GM19023 (cell line): ENCODE measurements at regions not wholly inside any gene's neighbourhood (a gene's known extent, or its start where the extent isn't known, plus 50 kb on each side); places are given as distances from the start of the nearest gene placed in this dataset.
A peak's percentile ranks its signal among the peaks of the same experiment; 100 is the strongest.

Experiments used
- ATAC-seq: cut with Tn5 transposase; IDR thresholded peaks from one replicate; pipeline ENCODE4 v1.9.1; 2021; ENCODE audit warnings: mild to moderate bottlenecking, moderate library complexity; ENCODE audit not compliant: unreplicated experiment

DNA sequence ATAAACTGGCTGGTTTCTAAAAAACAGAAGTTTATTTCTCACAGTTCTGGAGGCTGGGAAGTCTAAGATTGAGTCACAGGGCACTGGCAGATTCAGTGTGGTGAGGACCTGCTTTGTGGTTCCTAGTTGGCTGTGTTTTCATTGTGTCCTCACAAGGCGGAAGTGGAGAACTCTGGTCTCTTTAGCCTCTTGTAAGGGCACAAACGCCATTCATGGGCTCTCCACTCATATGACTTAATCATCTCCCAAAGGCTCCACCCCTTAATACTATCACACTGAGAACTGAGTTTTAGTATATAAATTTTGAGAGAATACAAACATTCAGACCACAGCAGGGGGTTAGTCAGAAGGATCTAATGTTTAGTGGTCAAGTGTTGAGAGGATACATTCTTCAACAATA lies 208.2 kb downstream of the SEC61B start:
- no peak for ATAC-seq

- ATAC-seq: no peak
Measured at GRCh38 chr9:99431103-99431502, 209.0 kb downstream of the SEC61B start.

GRCh38 chr9:99432075-99432474 lies 210.0 kb downstream of the SEC61B start:
- no peak for ATAC-seq

- no peak for ATAC-seq
Measured at GRCh38 chr9:99433095-99433494, 211.0 kb downstream of the SEC61B start.

DNA sequence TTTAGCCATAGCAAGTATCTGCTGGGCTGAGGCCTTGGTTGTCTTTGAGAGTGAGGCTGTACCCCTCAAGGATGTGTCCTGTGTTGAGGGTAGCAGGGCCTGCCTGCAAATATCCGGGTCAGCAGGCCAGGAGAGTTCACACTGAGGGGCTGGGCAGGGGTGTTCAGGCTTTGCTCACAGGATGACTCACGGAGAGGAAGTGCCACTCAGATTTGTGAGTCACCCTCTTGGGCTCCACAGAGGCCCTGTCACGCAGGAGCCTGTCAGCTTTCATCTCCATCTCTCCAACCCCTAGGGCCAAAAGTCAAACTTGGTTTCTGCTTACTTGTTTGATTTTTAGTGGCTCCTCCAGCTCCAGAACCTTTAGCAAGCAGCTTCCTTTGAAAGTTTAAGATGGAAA lies 211.5 kb downstream of the SEC61B start:
- ATAC-seq: peak; percentile 100

DNA sequence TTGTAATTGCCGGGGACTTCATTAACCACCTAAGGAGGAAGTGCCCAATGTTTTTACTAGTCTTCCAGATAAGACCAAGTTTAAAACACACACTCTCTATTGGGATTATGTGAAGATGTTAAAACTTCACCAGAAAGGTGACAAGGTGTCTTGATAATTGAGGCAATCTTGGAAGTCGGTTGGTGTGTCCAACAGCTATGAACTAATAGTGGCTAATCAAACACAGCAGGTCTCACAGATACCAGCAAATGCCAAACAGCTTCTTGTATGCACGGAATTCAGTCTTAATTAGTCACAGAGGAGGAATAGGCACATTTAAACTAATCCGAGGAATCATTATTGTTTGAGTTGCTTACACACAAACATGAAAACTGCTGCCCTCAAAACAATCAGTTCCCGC lies 214.5 kb downstream of the SEC61B start:
- ATAC-seq: no peak

- ATAC-seq: no peak
Measured at GRCh38 chr9:99437145-99437544, 215.1 kb downstream of the SEC61B start.

GRCh38 chr9:99438596-99438995 lies 216.5 kb downstream of the SEC61B start:
- ATAC-seq: no peak

DNA sequence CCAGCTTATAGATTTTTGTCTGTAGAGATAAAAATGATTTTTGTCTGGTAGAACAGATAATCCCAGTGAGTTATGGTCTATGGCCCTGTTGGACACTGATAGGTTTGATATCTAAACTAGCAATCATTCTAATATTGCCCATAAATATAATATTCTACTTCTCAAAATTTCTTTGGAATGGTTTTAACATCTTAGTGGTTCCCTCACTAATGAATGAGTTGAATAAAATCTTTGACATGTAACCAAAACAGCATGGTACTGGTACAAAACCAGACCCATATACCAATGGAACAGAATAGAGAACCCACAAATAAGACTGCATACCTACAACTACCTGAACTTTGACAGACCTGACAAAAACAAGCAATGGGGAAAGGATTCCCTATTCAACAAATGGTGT lies 219.7 kb downstream of the SEC61B start:
- no peak for ATAC-seq

GRCh38 chr9:99445371-99445891 lies 223.3 kb downstream of the SEC61B start:
- no peak for ATAC-seq

GRCh38 chr9:99445920-99446319 lies 223.8 kb downstream of the SEC61B start:
- ATAC-seq: no peak

DNA sequence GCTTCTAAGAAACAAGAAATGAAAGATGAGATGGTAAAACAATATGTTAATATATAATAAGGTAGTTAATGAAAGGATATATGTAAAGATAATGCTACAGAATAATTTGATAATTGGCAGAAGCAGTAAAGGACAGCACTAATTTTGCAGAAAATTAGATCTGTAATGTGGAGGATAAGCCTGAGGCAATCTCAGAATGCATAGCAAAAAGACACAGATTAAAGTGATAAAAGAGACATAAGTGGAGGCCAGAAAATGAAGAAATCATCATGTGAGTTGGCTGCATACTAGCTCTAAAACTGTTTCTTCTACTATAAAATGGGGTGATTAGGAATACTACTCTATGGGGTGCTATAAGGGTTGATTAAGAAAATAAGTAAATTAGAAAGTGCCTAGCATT lies 225.9 kb downstream of the SEC61B start:
- no peak for ATAC-seq

GRCh38 chr9:99449726-99450125 lies 227.6 kb downstream of the SEC61B start:
- no peak for ATAC-seq

GRCh38 chr9:99451112-99451606 lies 229.1 kb downstream of the SEC61B start:
- ATAC-seq: no peak

GRCh38 chr9:99457406-99457805 lies 235.3 kb downstream of the SEC61B start:
- no peak for ATAC-seq

GRCh38 chr9:99457981-99458380 lies 235.9 kb downstream of the SEC61B start:
- no peak for ATAC-seq

DNA sequence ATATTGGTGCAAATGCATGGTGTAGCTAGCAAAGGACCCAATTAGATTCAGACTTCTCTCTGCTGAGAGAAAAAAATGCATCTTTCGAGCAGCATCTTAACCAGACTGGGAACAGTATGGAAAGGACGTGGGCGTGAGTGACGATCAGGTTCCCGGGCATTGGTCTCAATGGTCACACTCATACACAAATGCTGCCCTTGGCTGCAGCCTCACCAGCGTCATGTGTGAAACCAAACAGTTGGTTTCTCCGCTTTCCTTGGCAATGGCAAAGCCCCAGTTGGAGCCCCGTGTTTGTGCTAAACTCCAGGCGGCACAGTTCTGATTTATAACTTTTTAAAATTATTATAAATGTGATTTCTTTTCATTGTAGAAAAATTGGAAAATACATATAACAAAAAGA lies 237.8 kb downstream of the SEC61B start:
- ATAC-seq: no peak

GRCh38 chr9:99463131-99463530 lies 241.0 kb downstream of the SEC61B start:
- no peak for ATAC-seq

DNA sequence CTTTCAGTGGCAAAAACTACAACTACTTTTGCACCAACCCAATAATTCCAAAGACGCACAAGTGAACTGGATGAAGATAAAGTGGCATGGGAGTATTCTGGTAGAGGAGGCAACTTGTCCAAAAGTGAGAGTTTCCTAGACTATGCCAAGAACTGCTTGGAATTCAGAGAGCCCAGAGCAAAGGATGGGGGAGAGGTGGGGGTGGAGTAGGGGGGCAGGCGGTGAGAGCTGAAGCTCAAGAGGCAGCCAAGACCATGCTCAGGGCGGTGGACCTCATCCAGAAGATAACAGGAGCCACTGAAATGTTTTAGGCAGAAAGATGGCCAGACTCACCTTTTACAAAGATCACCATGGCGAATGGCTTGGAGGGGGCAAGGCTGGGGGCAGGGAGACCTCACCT lies 242.5 kb downstream of the SEC61B start:
- ATAC-seq: no peak

DNA sequence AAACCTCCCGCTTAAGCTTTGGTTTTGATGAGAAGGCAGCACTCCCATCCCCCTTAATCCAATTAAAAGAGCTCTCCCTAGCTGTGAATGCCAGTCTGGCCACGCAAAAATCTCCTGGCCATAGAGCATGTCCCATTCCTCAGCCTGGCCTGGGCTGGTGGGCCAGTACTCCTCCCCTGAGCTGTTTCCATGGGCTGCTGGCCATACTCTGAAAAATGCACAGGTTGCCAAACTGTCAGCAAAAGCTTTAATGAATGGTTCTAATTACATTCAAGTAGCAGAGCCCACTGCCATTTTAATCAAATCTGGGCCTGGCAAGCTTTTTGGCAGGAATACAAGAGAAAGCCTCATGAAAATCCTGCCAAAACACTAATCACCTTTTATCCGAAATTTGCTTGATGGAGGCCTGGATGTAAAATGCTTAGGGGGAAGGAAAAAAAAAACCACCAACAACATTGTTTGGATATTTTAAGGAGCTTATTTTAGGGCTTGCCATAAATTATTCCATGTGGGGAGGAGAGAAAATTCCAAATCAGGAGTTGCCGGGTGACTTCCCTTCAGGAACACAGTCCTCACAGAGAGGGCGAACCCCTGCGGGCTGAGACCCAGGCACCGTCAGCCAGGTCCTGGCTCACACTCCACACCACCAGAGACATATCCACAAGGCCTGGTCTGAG lies 243.3 kb downstream of the SEC61B start:
- ATAC-seq: no peak

DNA sequence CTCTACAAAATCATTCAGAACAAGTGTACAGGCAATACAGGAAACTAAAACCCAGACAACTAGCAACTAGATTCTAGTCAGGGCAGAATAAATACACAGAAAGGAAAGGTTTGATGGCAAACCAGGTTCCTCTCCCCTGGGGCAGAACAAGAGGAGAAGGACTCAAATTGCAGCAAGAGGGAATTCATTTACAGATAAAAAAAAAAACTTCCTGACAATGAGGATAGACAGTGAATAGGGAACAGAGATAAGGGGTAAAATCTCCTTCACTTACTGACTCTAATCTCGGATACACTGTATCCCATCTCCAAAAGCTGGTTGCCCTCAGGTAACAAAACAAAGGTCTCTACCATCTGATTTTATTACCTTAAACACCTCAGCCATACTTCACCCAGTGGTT lies 244.0 kb downstream of the SEC61B start:
- no peak for ATAC-seq

DNA sequence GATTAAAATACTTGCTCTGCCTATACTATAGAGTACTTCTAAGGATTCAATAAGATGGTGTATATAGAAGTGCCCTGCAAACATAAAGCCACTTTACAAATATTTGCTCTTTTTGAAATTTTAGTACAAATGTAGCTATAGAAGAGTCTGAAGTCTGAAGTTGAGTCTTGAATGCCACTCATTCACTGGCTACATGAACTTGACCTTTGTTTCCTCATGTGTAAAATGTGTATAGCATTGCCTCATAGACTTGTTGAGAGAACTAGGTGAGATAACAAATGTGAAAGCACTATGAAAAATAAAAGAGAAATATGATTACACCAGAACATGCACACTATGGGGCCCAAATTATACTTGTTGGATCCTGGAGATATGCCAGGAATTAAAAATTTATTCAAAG lies 244.7 kb downstream of the SEC61B start:
- ATAC-seq: no peak

DNA sequence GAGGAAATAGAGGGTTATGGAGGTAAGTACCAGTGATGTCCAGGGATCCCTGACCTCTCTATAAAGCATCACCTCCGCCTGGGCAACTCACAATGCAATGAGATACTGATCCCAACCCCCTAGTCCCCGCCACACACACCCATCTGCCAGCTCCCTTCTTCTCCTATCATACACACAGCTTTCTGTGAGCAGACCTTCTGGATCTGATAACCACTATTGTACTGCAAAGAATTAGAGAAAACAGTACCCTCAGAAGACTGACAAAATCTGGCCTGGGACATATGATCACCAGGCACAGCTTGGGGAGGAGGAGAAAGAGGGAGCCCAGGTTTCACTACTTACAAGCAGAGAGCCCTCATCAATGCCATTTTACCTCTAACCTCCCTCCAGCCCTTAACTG lies 249.0 kb downstream of the SEC61B start:
- ATAC-seq: no peak
